NCI-H1694 treated with DMSO at 0.1 percent for 48 hours (cell line): ENCODE measurements at regions not wholly inside any gene's neighbourhood (a gene's known extent, or its start where the extent isn't known, plus 50 kb on each side); places are given as distances from the start of the nearest gene placed in this dataset.
"Not testable (repeated sequence)": the region's sequence is repeated elsewhere in the genome, so short reads cannot be mapped to it uniquely, and the experiment has no call there.

ENCODE experiments used
- DNase-seq: peaks from one replicate; lab custom pipeline; 2025; lab: John Stamatoyannopoulos, UW

GRCh38 chr5:57745700-57746651 is 263.4 kb upstream of the ACTBL2 start:
- DNase-seq, result no peak

DNA sequence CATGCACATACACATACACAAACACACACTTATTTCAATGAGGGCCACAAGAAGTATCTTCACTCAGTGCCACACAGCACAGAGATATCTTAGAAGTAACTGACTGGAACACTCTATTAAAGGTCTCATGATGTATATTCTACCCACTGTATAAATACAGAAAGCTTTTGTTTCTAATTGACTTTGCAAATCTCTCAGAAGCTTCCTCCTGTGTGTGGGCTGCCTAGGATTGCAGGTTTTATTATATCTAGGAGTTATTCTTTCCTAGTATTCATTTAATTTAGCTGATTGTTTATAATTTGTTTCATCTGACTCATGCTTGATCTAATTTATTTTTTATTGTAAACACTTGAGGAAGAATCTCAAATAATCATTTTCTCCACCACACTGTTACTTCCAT is 262.4 kb upstream of the ACTBL2 start:
- DNase-seq, result no peak

DNA sequence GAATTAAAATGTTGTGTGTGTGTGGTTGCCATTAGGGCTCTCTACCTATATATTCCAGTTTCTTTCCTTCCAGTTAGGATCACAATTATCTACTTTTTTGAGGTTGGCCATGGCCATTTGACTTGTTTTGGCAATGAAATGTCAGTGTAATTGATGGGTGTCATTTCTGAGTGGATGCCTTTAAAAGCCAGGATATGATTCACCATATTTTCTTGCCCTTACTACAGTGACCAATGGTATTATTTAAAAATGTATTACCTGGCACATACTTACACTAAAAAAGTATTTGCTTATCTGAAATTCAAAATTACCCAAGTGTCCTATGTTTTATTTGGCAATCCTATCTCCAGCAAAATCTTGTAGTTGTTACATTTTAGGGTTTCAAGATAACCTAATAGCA is 258.7 kb upstream of the ACTBL2 start:
- DNase-seq, result no peak

GRCh38 chr5:57738787-57739186 is 256.2 kb upstream of the ACTBL2 start:
- DNase-seq, result no peak

- no peak for DNase-seq
Observed at GRCh38 chr5:57738301-57738700, 255.7 kb upstream of the ACTBL2 start.

DNA sequence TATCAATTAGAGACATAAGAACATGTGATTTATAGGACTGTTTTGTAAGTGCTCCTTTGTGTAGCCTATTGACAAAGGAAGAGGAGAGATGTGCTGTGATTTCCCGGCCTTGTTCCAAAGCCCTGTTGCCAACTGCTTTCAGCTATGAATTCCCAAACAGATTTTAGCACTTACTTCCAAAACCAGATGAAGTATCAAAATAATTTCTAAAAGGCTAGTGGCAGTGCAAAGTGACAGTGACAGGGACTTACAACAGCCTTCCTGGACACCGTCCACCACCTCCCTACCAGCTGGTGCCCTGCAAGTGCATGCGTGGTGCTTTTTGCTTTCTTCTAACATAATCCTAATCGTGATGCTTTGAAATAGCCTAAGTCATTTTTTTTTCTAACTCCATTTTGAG is 254.1 kb upstream of the ACTBL2 start:
- no peak for DNase-seq

DNA sequence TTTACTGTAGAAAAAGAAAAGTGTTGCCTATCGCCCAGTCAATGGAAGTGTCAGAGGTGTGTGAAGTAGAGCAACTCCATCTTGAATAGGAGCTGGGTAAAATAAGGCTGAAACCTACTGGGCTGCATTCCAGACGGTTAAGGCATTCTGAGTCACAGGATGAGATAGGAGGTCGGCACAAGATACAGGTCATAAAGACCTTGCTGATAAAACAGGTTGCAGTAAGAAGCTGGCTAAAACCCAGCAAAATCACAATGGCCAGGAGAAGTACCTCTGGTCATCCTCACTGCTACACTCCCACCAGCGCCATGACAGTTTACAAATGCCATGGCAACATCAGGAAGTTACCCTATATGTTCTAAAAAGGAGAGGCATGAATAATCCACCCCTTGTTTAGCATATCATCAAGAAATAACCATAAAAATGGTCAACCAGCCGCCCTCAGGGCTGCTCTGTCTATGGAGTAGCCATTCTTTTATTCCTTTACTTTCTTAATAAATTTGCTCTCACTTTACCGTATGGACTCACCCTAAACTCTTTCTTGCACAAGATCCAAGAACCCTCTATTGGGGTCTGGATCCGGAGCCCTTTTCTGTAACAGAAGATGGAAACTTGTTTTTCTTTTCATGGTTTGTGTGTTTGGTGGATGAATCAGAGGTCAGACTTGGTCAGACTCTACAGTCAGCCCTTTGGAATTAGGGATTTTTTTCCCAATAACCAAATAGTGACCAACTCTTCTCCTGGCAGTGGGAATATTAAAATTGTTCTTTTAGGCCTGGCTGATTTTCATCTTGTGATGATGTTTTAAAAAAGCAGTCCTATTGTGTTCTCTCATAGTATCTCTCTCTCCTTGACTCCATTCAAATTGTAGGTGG is 252.9 kb upstream of the ACTBL2 start:
- not testable (repeated sequence) for DNase-seq

GRCh38 chr5:57734296-57734695 is 251.7 kb upstream of the ACTBL2 start:
- DNase-seq, result no peak

DNA sequence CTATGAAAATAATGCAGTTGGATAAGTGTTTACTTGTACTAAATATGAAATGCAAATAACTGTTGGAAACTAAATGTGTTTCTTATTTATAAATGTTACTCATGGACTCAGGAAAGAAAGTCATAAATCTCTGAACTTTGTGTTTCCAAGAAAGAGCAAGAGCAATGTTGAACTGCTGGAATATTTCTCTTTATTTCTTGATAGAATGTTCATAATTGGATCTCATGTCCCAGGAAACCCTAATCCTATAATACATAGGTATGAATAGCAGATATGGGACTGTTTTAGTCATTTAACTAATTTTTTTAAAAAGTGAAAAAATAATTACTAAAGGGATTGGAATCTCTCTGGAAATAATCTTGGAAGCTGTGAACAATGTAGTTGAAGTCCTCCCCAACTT is 245.0 kb upstream of the ACTBL2 start:
- DNase-seq, result no peak

GRCh38 chr5:57725658-57726504 is 243.3 kb upstream of the ACTBL2 start:
- no peak for DNase-seq

GRCh38 chr5:57724836-57725235 is 242.2 kb upstream of the ACTBL2 start:
- no peak for DNase-seq

GRCh38 chr5:57721226-57721625 is 238.6 kb upstream of the ACTBL2 start:
- DNase-seq, result no peak

GRCh38 chr5:57720656-57721055 is 238.0 kb upstream of the ACTBL2 start:
- DNase-seq, result no peak

GRCh38 chr5:57719216-57719615 is 236.6 kb upstream of the ACTBL2 start:
- DNase-seq, result no peak

GRCh38 chr5:57718155-57718554 is 235.5 kb upstream of the ACTBL2 start:
- no peak for DNase-seq

DNA sequence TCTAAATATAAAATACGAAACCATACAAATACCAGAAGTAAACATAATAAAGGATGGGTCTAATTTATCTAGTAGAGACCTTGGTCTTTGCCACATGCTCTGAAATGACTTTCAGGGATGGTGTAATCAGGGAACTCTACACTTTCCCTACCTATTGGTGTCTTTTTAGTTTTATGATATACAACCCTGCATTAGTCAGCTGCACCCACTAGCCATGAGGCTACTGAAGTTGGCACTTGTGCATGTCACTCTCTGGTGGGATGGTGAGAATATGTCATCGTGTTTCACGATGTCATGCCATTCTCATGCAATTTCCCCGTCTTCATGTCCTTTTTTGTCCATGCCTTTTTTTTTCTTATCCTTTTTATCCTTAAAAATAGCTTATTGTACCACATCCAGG is 234.9 kb upstream of the ACTBL2 start:
- no peak for DNase-seq

GRCh38 chr5:57716661-57717060 is 234.1 kb upstream of the ACTBL2 start:
- DNase-seq, result no peak

DNA sequence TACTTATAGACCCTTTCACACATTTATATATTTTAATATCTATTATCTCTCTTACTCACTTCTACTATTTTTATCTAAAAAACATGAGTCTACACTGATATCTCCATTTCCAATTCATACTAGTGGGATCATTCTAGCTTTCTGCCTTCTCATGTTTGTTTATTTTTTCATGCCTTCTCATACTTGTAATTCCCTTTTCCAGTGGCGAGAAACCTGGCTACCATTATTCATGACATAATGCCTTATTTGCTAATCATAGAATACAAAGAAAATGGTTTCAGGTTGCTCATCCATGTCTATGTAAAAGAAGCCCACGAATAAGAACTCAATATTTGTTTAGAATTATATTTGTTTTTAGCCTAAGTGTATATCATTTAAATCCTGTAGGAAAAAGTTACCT is 232.7 kb upstream of the ACTBL2 start:
- DNase-seq, result no peak

DNA sequence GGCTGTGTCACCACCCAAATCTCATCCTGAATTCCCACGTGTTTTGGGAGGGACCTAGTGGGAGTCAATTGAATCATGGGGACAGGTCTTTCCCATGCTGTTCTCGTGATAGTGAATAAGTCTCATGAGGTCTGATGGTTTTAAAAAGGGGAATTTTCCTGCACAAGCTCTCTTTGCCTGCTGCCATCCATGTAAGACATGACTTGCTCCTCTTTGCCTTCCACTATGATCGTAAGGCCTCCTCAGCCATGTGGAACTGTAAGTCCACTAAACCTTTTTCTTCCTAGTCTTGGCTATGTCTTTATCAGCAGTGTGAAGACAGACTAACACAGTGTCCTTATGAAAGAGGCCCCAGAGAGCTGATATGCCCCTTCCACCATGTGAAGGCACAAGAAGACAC is 230.9 kb upstream of the ACTBL2 start:
- DNase-seq, result not testable (repeated sequence)

- DNase-seq, result no peak
Observed at GRCh38 chr5:57711946-57712345, 229.3 kb upstream of the ACTBL2 start.

GRCh38 chr5:57711471-57711870 is 228.9 kb upstream of the ACTBL2 start:
- no peak for DNase-seq

- no peak for DNase-seq
Observed at GRCh38 chr5:57710126-57710525, 227.5 kb upstream of the ACTBL2 start.
